ENCODE measurements at regions not wholly inside any gene's neighbourhood (a gene's known extent, or its start where the extent isn't known, plus 50 kb on each side); places are given as distances from the start of the nearest gene placed in this dataset.

DNA sequence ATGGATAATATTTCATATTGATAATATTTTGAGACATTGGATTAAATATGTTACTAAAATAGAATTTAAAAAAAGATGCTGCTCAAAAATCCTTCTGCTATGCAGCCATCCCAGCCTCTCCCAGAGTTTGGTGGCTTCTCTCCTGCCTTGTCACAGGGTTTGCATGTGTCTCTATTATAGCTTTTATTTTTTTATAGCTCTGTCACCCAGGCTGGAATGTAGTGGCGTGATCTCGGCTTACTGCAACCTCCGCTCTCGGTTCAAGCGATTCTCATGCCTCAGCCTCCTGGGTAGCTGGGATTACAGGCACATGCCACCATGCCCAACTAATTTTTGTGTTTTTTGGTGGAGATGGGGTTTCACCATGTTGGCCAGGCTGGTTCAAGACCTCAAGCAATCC, 50.7 kb upstream of the ID3 start:
- Mint-ChIP-seq H3K4me1 (ENCODE audit: low read depth in 2 of 2) (peaks cover 3 to 12% of the 10 kb centered on the region in 2 donors), H3K9me3 (no peaks in the 10 kb centered on the region), H3K4me3 (no peak overlapping the region), H3K36me3 (no peaks in the 10 kb centered on the region), H3K27ac (no peak overlapping the region), H3K27me3 (peaks cover 3 to 14% of the 10 kb centered on the region in 2 donors)
- DNase-seq (ENCODE audit: low spot score) (no peak), ATAC-seq (no peak)
